KMS-11 (cell line): ENCODE measurements at regions not wholly inside any gene's neighbourhood (a gene's known extent, or its start where the extent isn't known, plus 50 kb on each side); places are given as distances from the start of the nearest gene placed in this dataset.

Experiments
- H2AFZ ChIP-seq: fragments of 200-600 bp; sonication (generic); 2 replicates; pipeline ENCODE4 v1.6.1; 2016; ENCODE audit warnings: antibody characterized with exemption, mixed run types, low read depth
- H3K27ac ChIP-seq: fragments of 200-600 bp; sonication (generic); 2 replicates; pipeline ENCODE4 v1.6.1; 2016; ENCODE audit warnings: mild to moderate bottlenecking, mixed run types
- H3K27me3 ChIP-seq: fragments of 200-600 bp; sonication (generic); 2 replicates; pipeline ENCODE4 v1.6.1; 2017; ENCODE audit warnings: mild to moderate bottlenecking, low read depth, mixed run types, moderate library complexity; ENCODE audit not compliant: insufficient read depth
- H3K36me3 ChIP-seq: fragments of 200-600 bp; sonication (generic); 2 replicates; pipeline ENCODE4 v1.6.1; 2017; ENCODE audit warnings: mild to moderate bottlenecking, mixed run types; ENCODE audit not compliant: insufficient read depth
- H3K4me1 ChIP-seq: fragments of 200-600 bp; sonication (generic); 2 replicates; pipeline ENCODE4 v1.6.1; 2016; ENCODE audit warnings: mild to moderate bottlenecking, low read depth, mixed run types; ENCODE audit not compliant: poor library complexity, severe bottlenecking
- H3K4me2 ChIP-seq: fragments of 200-600 bp; sonication (generic); 2 replicates; pipeline ENCODE4 v1.7.0; 2016; ENCODE audit warnings: mild to moderate bottlenecking, mixed run types
- H3K4me3 ChIP-seq: fragments of 200-600 bp; sonication (generic); IDR thresholded peaks from 2 replicates; pipeline ENCODE4 v1.6.1; 2017; ENCODE audit warnings: low read depth, low read length, mixed read lengths; ENCODE audit not compliant: insufficient read depth
- H3K79me2 ChIP-seq: fragments of 200-600 bp; sonication (generic); 2 replicates; pipeline ENCODE4 v1.6.1; 2016; ENCODE audit warnings: low read depth, mixed run types; ENCODE audit not compliant: insufficient read depth
- H3K9ac ChIP-seq: fragments of 200-600 bp; sonication (generic); 2 replicates; pipeline ENCODE4 v1.6.1; 2016; ENCODE audit warnings: mild to moderate bottlenecking, mixed run types
- H4K20me1 ChIP-seq: fragments of 200-600 bp; sonication (generic); 2 replicates; pipeline ENCODE4 v1.6.1; 2016; ENCODE audit warnings: mild to moderate bottlenecking, mixed run types; ENCODE audit not compliant: insufficient read depth
- TF ChIP-seq, protein P1 (sequence below): fragments of 200-600 bp; sonication (generic); conservative IDR thresholded peaks from 2 replicates; pipeline ENCODE4 v1.6.1; 2017; ENCODE audit warnings: low read depth, mild to moderate bottlenecking, antibody characterized with exemption, low read length, moderate library complexity, mixed read lengths

DNA sequence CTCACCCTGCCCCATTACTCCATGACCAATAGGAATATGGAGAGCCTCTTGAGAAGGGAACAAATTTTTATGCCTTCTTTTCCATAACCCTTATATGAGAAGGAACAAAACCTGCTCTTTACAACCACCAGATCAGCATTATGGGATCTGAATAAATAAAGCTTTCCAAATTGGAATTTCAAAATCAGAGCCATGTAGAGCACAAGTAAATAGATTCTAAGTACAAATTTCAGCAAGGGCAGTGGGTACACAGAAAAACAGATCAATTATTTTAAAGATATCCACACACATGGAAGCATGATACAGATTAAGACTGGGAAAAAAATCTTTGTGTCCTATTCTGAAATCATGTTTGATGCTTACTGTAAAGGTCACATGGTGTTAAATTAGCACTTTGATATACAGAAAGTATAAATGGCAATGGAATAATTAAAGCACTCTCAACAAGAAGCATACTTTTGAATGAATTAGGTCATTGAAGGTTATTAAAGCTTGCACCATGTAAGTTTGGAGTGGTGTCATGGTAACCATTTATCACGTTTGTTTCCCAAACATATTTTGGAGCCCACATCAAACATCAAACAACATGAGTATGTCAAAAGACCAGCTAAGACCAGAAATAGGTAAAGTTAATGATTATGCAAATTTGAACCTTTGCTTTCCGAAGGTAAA, 75.9 kb upstream of the AVPR1A start:
- no peak overlapping the region for H3K4me3 ChIP-seq
- no peaks in the 10 kb centered on the region for H3K4me1 ChIP-seq
- no peak overlapping the region for H3K9ac ChIP-seq
- TF ChIP-seq, protein P1, sequence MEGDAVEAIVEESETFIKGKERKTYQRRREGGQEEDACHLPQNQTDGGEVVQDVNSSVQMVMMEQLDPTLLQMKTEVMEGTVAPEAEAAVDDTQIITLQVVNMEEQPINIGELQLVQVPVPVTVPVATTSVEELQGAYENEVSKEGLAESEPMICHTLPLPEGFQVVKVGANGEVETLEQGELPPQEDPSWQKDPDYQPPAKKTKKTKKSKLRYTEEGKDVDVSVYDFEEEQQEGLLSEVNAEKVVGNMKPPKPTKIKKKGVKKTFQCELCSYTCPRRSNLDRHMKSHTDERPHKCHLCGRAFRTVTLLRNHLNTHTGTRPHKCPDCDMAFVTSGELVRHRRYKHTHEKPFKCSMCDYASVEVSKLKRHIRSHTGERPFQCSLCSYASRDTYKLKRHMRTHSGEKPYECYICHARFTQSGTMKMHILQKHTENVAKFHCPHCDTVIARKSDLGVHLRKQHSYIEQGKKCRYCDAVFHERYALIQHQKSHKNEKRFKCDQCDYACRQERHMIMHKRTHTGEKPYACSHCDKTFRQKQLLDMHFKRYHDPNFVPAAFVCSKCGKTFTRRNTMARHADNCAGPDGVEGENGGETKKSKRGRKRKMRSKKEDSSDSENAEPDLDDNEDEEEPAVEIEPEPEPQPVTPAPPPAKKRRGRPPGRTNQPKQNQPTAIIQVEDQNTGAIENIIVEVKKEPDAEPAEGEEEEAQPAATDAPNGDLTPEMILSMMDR = no peak
- no peak overlapping the region for H2AFZ ChIP-seq
- no peaks in the 10 kb centered on the region for H3K79me2 ChIP-seq
- H4K20me1 ChIP-seq = no peaks in the 10 kb centered on the region
- H3K27me3 ChIP-seq = no peaks in the 10 kb centered on the region
- H3K27ac ChIP-seq = no peak overlapping the region
- H3K4me2 ChIP-seq = no peak overlapping the region
- no peaks in the 10 kb centered on the region for H3K36me3 ChIP-seq

- Histone ChIP-seq H3K4me3 (no peak overlapping the region), H3K9ac (no peak overlapping the region), H4K20me1 (no peaks in the 10 kb centered on the region), H2AFZ (no peak overlapping the region), H3K27ac (no peak overlapping the region), H3K36me3 (no peaks in the 10 kb centered on the region), H3K4me2 (no peak overlapping the region), H3K4me1 (no peaks in the 10 kb centered on the region), H3K79me2 (no peaks in the 10 kb centered on the region), H3K27me3 (no peaks in the 10 kb centered on the region)
- TF ChIP-seq, protein P1 = no peak
These were observed 73.4 kb upstream of the AVPR1A start for GRCh38 chr12:63224396-63224795.

DNA sequence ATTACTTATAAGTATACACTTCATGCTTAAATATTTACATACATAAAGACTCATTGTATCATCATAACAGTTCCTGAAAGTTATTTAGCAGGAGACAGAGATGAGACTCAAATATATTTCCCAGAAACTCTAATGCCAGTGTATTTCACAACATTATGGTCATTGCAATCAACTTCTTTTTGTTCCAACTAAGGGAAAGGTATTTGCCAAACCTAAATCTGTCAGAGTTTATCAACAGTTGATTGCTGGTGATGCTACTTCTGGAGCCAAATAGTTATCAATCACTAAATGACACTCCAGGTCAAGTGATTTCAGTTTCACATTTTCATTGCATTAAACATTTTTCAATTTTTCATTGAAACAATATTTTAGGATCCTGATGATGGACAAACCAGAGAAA, 72.1 kb upstream of the AVPR1A start:
- TF ChIP-seq, protein P1 = no peak
- H3K27me3 ChIP-seq = no peaks in the 10 kb centered on the region
- no peak overlapping the region for H3K4me2 ChIP-seq
- H2AFZ ChIP-seq = no peak overlapping the region
- no peak overlapping the region for H3K9ac ChIP-seq
- no peaks in the 10 kb centered on the region for H3K36me3 ChIP-seq
- no peak overlapping the region for H3K4me3 ChIP-seq
- H3K27ac ChIP-seq = no peak overlapping the region
- no peaks in the 10 kb centered on the region for H3K79me2 ChIP-seq
- no peaks in the 10 kb centered on the region for H4K20me1 ChIP-seq
- no peaks in the 10 kb centered on the region for H3K4me1 ChIP-seq

DNA sequence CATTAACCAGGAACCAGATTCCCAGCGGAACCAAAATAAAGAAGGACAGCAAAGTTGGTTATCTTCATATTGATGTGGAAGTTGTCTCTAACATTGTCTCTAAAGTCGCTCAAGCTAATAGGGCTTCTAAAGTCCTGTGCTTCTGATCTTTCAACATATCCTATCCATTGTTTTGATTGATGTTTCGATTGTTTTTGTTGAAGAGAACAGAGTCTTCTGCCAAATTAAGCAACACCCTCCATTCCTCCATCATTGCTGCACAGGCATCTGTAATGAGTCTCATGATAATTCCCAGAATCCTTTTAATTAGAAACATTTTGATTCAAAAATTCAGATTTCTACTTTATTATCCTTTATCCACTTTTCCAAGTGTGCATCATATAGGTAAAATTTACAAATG, 71.6 kb upstream of the AVPR1A start:
- no peak overlapping the region for H3K4me2 ChIP-seq
- H3K4me1 ChIP-seq = no peaks in the 10 kb centered on the region
- H3K9ac ChIP-seq = no peak overlapping the region
- no peaks in the 10 kb centered on the region for H3K27me3 ChIP-seq
- H3K79me2 ChIP-seq = no peaks in the 10 kb centered on the region
- H4K20me1 ChIP-seq = no peaks in the 10 kb centered on the region
- H3K4me3 ChIP-seq = no peak overlapping the region
- H3K27ac ChIP-seq = no peak overlapping the region
- TF ChIP-seq, protein P1 = no peak
- H3K36me3 ChIP-seq = no peaks in the 10 kb centered on the region
- H2AFZ ChIP-seq = no peak overlapping the region
